Epithelial cell of proximal tubule (primary cell): ENCODE measurements at regions not wholly inside any gene's neighbourhood (a gene's known extent, or its start where the extent isn't known, plus 50 kb on each side); places are given as distances from the start of the nearest gene placed in this dataset.

Source experiments
- DNase-seq: peaks from one replicate; pipeline ENCODE4 v3.0.0-alpha.2; 2011; ENCODE audit warnings: low read depth
- H3K4me3 ChIP-seq: 2 replicates; pipeline ENCODE4 v1.5.1; 2011; ENCODE audit warnings: low read depth, mild to moderate bottlenecking, low read length
- TF ChIP-seq, protein P1 (sequence below): conservative IDR thresholded peaks from 2 replicates; pipeline ENCODE4 v1.5.1; 2012; ENCODE audit warnings: low read depth, mild to moderate bottlenecking, low read length

DNA sequence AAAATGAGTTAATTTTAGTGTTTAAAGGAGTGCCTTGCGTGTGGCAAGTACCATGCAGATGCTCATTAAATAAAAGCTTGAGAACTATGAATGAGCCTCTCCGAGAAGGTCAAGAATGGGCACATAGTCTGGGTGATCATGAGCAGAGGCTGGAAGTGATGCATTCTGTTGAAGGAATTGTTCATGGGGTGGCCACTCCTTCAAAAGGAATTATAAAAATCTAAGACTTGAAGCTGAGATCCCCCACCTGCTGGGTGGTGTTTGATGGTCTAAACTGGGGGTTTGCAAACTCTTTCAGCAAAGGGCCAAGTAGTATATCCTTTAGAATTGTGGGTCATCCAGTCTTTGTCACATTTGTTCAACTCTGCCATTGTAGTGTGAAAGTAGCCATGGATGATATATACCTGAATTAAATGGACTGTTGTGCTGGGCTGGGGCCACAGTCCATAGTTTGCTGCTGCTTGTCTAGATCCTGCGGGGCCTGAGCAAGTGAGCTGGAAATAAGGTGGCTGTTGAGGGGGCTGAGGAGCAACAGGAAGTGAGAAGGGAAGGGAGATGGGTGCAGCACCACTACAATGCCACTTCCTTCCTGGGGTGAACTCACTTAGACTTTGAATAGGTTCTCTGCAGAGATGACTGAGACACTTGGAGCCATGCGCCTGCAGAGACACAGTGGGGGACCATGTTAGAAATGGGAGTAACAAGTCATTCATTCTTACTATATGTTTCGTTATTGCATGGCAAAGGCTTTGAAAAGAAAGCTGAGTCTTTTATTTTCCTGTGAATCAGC is 179.0 kb downstream of the SNX19 start:
- DNase-seq = no peak
- TF ChIP-seq, protein P1, sequence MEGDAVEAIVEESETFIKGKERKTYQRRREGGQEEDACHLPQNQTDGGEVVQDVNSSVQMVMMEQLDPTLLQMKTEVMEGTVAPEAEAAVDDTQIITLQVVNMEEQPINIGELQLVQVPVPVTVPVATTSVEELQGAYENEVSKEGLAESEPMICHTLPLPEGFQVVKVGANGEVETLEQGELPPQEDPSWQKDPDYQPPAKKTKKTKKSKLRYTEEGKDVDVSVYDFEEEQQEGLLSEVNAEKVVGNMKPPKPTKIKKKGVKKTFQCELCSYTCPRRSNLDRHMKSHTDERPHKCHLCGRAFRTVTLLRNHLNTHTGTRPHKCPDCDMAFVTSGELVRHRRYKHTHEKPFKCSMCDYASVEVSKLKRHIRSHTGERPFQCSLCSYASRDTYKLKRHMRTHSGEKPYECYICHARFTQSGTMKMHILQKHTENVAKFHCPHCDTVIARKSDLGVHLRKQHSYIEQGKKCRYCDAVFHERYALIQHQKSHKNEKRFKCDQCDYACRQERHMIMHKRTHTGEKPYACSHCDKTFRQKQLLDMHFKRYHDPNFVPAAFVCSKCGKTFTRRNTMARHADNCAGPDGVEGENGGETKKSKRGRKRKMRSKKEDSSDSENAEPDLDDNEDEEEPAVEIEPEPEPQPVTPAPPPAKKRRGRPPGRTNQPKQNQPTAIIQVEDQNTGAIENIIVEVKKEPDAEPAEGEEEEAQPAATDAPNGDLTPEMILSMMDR = no peak
- no peak overlapping the region for H3K4me3 ChIP-seq

DNA sequence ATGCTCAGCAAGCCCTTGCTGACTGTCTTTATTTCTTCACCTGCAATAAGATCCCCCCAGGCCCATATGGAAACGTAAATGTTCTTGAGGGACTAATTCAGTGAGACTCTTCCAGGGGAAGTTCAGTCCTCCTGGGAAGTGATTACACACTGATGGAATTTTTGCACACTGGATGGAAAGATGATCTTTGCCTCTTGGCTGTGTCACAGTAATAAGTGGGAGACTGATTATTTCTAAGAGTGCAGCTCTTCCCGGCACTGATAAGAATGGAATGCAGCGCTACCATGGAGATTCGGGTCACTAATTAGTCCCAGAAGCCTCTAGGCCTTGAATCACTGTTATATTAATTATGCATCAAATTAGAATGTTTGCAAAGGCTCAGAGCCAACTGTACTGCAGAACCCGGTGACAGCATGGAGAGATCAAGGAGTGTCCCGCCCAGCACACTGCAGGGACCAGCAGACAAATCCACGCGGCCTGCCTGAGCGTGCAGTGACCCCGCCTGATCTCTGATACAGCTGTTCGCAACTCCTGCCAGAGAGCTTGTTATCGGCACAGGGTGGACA is 178.3 kb downstream of the SNX19 start:
- no peak for DNase-seq
- no peak overlapping the region for H3K4me3 ChIP-seq
- TF ChIP-seq, protein P1 = no peak

DNA sequence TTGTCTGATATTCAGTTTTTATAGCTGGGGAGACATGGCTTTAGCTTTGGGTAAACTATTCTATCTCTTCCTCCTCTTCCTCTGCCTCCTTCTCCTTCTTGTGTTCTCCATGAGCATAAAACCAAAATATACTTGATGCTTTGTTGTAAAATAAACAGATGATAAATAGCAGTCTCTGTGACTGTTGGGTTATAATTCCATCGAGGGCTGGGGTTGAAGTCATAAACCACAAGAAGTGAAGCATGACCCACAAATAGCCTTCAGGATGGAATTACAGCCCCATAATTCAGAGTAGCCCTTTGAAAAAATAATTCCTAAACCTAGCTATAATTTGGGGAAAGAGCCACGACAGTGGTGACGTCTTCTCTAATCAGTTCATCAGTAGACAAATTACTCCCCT is 177.7 kb downstream of the SNX19 start:
- no peak overlapping the region for H3K4me3 ChIP-seq
- no peak for DNase-seq
- TF ChIP-seq, protein P1 = no peak

DNA sequence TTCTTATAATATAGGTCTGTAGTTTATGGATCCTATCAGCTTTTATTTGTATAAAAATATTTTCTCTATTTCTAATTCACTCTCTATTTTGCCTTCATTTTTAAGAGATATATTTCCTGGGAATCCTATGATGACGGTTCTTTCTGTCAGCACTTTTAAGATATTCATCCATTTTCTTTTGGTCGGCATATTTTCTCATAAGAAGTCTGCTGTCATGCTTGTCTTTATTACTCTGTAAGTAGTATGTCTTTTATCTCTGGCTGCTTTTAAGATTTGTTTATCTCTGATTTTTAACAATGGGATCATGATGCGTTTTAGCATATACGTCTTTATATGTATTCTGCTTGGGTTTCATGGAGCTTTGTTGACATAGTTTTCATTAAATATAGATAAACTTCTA is 175.5 kb downstream of the SNX19 start:
- TF ChIP-seq, protein P1 = no peak
- no peak overlapping the region for H3K4me3 ChIP-seq
- no peak for DNase-seq

DNA sequence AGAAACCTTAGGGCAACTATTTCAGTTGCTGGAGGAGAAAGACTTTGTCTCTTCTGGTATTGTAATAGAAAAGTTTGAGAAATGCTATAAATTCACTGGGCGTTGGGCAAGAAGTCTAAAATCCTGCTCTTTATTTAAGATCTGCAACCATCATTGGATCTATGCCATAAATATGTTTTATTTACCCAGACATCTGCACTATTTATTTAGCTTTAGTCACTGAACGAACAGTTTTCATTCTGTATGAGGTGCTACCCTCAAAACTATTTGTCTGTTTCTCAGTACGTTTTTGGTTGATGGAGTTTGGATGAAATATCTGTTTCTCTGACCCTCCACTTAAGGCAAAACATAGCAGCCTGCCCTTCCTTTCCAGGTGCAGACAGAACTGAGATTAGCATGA is 171.5 kb downstream of the SNX19 start:
- DNase-seq = no peak
- TF ChIP-seq, protein P1 = no peak
- no peak overlapping the region for H3K4me3 ChIP-seq

DNA sequence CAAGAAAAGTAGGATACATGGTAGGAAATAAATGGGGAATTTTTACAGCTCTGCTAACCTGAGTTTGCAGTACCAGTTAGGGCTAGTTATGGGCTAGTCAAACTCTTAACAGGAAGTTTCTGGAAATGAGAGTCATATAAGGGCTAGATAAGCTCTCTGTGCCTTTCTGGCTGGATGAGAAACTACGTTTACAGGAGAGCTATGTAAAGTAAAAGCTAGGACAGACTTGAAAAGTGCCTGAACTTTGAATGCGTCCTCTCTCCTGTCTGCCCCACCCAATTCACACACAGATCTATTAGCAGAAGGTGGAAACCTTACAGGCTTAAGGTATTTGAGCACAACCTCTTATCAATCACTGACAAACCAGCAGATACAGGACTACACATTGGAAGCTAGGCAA is 167.1 kb downstream of the SNX19 start:
- no peak overlapping the region for H3K4me3 ChIP-seq
- no peak for DNase-seq
- TF ChIP-seq, protein P1 = no peak
